Pancreas (tissue), 10 donors: ENCODE measurements at regions not wholly inside any gene's neighbourhood (a gene's known extent, or its start where the extent isn't known, plus 50 kb on each side); places are given as distances from the start of the nearest gene placed in this dataset.
"Not testable (repeated sequence)": the region's sequence is repeated elsewhere in the genome, so short reads cannot be mapped to it uniquely, and the experiment has no call there.

ENCODE experiments used
- ATAC-seq, 4 donors: fragments of 200-7000 bp; cut with Tn5 transposase; one replicate each; pipeline versions ENCODE4 v1.8.0 to v1.9.1; 2020; ENCODE audit warnings: mild to moderate bottlenecking in 4 of 4, moderate library complexity in 4 of 4
- DNase-seq, 6 donors: peaks; one replicate each; pipeline ENCODE4 v3.0.0-alpha.2; 2020
- FAIRE-seq: peaks from 2 replicates; lab custom pipeline; 2012; peaks lifted over from hg19 to GRCh38; lab: Jason Lieb, UNC
- H3K27ac ChIP-seq, 4 donors: fragments of 200-600 bp; sonication (generic); 1 replicate in 3 of 4; 2 replicates in 1 of 4; pipeline versions ENCODE4 v1.5.0 to v1.8.0; 2020
- H3K27me3 ChIP-seq, 4 donors: fragments of 200-600 bp; one replicate each; pipeline ENCODE4 v1.8.0; 2021
- H3K36me3 ChIP-seq, 3 donors: fragments of 200-600 bp; sonication (generic) in 1 of 3; one replicate each; pipeline versions ENCODE4 v1.5.0 to v1.8.0; 2020 to 2021
- H3K4me1 ChIP-seq, 3 donors: fragments of 200-600 bp; one replicate each; pipeline ENCODE4 v1.8.0; 2021
- H3K4me3 ChIP-seq, 4 donors: fragments of 200-600 bp; sonication (generic) in 2 of 4; one replicate each; pipeline versions ENCODE4 v1.5.0 to v1.8.0; 2020 to 2021
- H3K9me3 ChIP-seq, 4 donors: fragments of 200-600 bp; one replicate each; pipeline ENCODE4 v1.8.0; 2021
- WGBS, 2 donors: extraction: QIAGEN DNeasy Blood & Tissue Kit; methylation state at CpG; one replicate each; pipeline ENCODE4 v1.1.7; 2013; 5-methylcytosine and 5-hydroxymethylcytosine counted together
- intact Hi-C, 3 donors: fragments of 100-400 bp; cut with DNase I; formaldehyde crosslinking; loops; one replicate each; pipeline versions ENCODE4 v1.11.1 to v1.14.2; 2022
- TF ChIP-seq, protein P1 (sequence below), 4 donors: fragments of 200-600 bp; sonication (generic) in 3 of 4; IDR thresholded peaks; one replicate each; pipeline versions ENCODE4 v1.5.0 to v1.8.0; 2021; ENCODE audit warnings: antibody characterized with exemption in 4 of 4
- donor health status: healthy with polysubstance abuse.
- donor health status: DM: no; HTN: no; CAD: no; lungs with moderate emphysema.
- donor health status: DM: no; HTN: no; CAD: no.
- donor health status: control.
- donor health status: control.
- donor health status: Bipolar disorder and iron deficiency.
- donor health status: DM: yes; HTN: yes; CAD: no.
- donor health status: DM: no; HTN: no; CAD: no.
- donor health status: DM: no; HTN: no; CAD: no.
- donor health status: DM: yes; HTN: yes; CAD: no.

DNA sequence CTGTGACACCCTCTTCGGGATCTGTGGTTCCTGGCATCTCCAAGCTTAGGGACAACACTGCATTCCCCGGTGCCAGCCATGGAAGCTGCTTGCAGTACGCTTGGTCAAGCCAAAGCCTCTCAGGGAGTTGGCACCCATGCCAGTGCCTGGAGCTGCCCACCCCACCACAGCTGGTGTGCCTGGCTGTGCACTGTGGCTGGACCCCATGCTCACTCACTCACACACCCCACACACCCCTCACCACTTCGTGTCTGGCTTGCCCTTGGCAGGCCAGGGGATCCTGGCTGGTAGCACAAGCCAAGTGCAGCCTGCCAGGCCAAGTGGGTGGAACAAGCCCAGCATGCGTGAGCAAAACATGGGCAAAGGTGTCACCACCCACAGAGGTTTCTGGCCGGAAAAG, 324.5 kb upstream of the PTGER4 start:
- FAIRE-seq (no peak), ATAC-seq (no peak), DNase-seq (no peak)
- H3K27ac ChIP-seq, result no peak overlapping the region
- no peaks in the 10 kb centered on the region for H3K4me1 ChIP-seq
- intact Hi-C loops, result no loop called here
- TF ChIP-seq, protein P1, sequence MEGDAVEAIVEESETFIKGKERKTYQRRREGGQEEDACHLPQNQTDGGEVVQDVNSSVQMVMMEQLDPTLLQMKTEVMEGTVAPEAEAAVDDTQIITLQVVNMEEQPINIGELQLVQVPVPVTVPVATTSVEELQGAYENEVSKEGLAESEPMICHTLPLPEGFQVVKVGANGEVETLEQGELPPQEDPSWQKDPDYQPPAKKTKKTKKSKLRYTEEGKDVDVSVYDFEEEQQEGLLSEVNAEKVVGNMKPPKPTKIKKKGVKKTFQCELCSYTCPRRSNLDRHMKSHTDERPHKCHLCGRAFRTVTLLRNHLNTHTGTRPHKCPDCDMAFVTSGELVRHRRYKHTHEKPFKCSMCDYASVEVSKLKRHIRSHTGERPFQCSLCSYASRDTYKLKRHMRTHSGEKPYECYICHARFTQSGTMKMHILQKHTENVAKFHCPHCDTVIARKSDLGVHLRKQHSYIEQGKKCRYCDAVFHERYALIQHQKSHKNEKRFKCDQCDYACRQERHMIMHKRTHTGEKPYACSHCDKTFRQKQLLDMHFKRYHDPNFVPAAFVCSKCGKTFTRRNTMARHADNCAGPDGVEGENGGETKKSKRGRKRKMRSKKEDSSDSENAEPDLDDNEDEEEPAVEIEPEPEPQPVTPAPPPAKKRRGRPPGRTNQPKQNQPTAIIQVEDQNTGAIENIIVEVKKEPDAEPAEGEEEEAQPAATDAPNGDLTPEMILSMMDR (IDR thresholded peaks at IDR 0.05), result no peak
- 78 to 81% methylated on average over 6 of the region's 6 CpGs for WGBS, 2 donors
- H3K36me3 ChIP-seq, result no peaks in the 10 kb centered on the region
- H3K4me3 ChIP-seq, result no peak overlapping the region
- no peaks in the 10 kb centered on the region for H3K27me3 ChIP-seq
- no peaks in the 10 kb centered on the region for H3K9me3 ChIP-seq

DNA sequence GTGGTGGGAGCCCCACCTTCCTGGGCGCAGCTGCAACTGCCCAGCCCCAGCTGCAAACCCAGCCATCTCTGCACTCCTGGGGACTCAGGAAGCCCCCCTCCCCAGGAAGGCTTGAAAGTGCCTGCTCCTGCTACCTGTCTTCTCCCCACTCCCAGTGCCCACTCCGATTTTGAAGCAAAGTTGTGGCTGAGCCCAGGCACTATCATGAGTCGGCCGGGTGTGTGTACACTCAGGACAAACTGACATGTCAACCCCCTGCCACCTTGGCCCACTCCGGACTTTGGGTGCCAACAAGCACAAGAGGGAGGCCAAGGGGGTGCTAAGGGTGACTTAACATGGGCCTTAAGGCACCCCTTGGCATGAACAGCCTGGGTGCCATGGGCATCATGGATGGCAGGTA, 325.5 kb upstream of the PTGER4 start:
- Histone ChIP-seq H3K9me3 (no peaks in the 10 kb centered on the region), H3K36me3 (no peaks in the 10 kb centered on the region), H3K27ac (no peak overlapping the region), H3K27me3 (no peaks in the 10 kb centered on the region), H3K4me1 (no peaks in the 10 kb centered on the region), H3K4me3 (no peak overlapping the region)
- no peak for FAIRE-seq
- intact Hi-C loops, result no loop called here
- 73 to 76% methylated on average over 5 of the region's 5 CpGs for WGBS, 2 donors
- no peak for DNase-seq
- TF ChIP-seq, protein P1 (IDR thresholded peaks at IDR 0.05), result no peak
- no peak for ATAC-seq

DNA sequence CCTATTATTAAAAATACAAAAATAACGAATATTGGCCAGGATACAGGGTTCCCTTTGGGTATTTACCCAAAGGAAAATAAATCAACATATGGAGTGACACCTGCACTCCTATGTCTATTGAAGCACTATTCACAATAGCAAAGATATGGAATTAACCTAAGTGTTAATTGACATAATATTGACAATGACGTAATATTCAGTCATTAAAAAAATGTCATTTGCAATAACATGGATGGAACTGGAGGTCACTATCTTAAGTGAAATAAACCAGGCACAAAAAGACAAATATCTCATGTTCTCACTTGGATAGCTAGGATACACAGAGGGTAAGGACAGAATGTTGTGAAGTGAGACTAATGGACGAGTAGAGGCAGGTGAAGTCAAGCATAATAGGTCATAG, 326.3 kb upstream of the PTGER4 start:
- TF ChIP-seq, protein P1 (IDR thresholded peaks at IDR 0.05), result no peak
- WGBS, 2 donors, result 57 to 70% methylated on average over 3 of the region's 3 CpGs
- no peak for FAIRE-seq
- ATAC-seq, result peak in 2 of 4 donors; percentile 14 to 49
- H3K9me3 ChIP-seq, result no peaks in the 10 kb centered on the region
- H3K27ac ChIP-seq, result no peak overlapping the region
- H3K27me3 ChIP-seq, result no peaks in the 10 kb centered on the region
- H3K4me1 ChIP-seq, result no peaks in the 10 kb centered on the region
- no peaks in the 10 kb centered on the region for H3K36me3 ChIP-seq
- DNase-seq, result no peak
- H3K4me3 ChIP-seq, result no peak overlapping the region
- intact Hi-C loops, result no loop called here

DNA sequence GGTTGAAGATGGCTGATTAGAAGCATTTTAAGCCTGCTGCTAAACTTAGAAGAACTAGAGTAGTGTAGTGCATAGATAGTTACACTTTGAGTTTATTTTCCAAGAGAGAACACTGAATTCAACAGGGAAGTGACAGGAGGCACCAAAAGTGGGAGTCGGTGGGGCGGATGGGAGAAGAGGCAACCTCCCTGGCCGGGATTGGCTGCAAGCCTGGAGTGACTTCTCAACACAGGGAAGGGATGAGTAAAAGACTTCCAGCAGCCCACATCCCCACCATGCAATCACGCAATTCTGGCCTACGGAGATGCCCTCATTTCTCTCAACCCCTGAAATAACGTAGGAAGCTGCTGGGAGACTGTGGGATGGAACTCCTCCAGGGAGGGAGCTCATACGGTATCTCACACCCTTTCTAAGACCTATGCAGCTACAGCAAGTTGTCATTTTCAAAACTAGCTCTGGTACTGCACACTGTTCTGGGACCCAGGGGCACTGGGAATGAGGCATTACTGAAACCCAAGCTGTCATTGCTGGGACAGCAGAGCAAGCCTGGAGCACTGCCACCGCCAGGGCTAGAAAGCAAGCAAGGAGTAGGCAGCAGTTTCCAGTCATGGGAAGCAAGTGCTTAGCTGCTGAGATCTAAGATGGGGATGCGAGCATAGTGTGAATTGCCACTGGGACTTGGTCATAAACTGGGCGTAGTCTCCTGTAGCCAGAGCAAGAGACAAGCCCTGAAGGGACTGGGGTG, 331.6 kb upstream of the PTGER4 start:
- ATAC-seq, result no peak

DNA sequence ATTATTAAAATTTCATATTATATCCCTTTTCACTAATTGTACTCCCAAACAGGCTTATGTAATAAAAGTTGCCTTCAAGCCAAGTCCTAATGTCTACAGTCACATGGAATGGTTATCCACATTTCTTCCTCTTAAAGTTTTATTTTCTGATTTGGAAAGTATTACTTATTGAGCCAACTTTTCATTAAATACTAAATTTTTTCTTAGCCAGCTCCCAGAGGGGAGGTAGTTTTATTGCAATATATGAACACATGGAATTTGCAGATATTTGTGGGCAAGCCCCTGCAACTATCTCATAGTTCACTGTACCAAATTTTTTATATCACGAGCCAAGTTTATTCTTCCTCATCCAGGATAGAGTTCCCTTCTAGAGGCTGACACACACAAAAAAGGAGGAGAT, 332.8 kb upstream of the PTGER4 start:
- no peak overlapping the region for H3K27ac ChIP-seq
- TF ChIP-seq, protein P1 (IDR thresholded peaks at IDR 0.05), result no peak
- H3K4me1 ChIP-seq, result no peaks in the 10 kb centered on the region
- H3K9me3 ChIP-seq, result no peaks in the 10 kb centered on the region
- WGBS, 2 donors, result 80 to 92% methylated on average over 1 of the region's 1 CpG
- intact Hi-C loops, result no loop called here
- no peak for DNase-seq
- no peaks in the 10 kb centered on the region for H3K36me3 ChIP-seq
- no peaks in the 10 kb centered on the region for H3K27me3 ChIP-seq
- FAIRE-seq, result peak; percentile 56
- no peak overlapping the region for H3K4me3 ChIP-seq
- ATAC-seq, result no peak

More for the DNA sequence above, 331.6 kb upstream of the PTGER4 start:
- H3K27me3 ChIP-seq, result no peaks in the 10 kb centered on the region
- no peak overlapping the region for H3K4me3 ChIP-seq
- intact Hi-C loops, result no loop called here
- no peaks in the 10 kb centered on the region for H3K4me1 ChIP-seq
- H3K36me3 ChIP-seq, result no peaks in the 10 kb centered on the region
- no peak overlapping the region for H3K27ac ChIP-seq
- DNase-seq (peak in 1 of 6 donors; percentile 27), FAIRE-seq (no peak)
- H3K9me3 ChIP-seq, result no peaks in the 10 kb centered on the region
- WGBS, 2 donors, result 87 to 92% methylated on average over 10 of the region's 10 CpGs
- TF ChIP-seq, protein P1 (IDR thresholded peaks at IDR 0.05), result no peak

DNA sequence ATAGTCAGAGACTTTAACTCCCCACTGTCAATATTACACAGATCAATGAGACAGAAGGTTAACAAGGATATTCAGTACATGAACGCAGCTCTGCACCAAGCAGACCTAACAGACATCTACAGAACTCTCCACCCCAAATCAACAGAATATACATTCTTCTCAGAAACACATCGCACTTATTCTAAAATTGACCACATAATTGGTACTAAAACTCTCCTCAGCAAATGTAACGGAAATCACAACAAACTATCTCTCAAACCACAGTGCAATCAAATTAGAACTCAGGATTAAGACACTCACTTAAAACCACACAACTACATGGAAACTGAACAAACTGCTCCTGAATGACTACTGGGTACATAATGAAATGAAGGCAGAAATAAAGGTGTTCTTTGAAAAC, 341.3 kb upstream of the PTGER4 start:
- not testable (repeated sequence) for FAIRE-seq, ATAC-seq
- WGBS, 2 donors, result 81 to 85% methylated on average over 3 of the region's 3 CpGs

More for the DNA sequence above, 341.3 kb upstream of the PTGER4 start:
- DNase-seq, H3K27ac ChIP-seq, intact Hi-C loops, H3K4me3 ChIP-seq, H3K27me3 ChIP-seq, H3K9me3 ChIP-seq, H3K4me1 ChIP-seq, H3K36me3 ChIP-seq: not testable (repeated sequence)
